Osteocyte (in vitro differentiated cells): ENCODE measurements at regions not wholly inside any gene's neighbourhood (a gene's known extent, or its start where the extent isn't known, plus 50 kb on each side); places are given as distances from the start of the nearest gene placed in this dataset.

ENCODE experiments used
- DNase-seq: peaks from one replicate; pipeline ENCODE4 v3.0.0; 2021; ENCODE audit warnings: mixed read lengths; ENCODE audit not compliant: unreplicated experiment; ENCODE audit errors: extremely low spot score
- H3K27ac Mint-ChIP-seq: one replicate; pipeline ENCODE4 v1.8.0; 2021; ENCODE audit warnings: mild to moderate bottlenecking, mixed read lengths; ENCODE audit not compliant: unreplicated experiment
- H3K27me3 Mint-ChIP-seq: one replicate; pipeline ENCODE4 v1.8.0; 2021; ENCODE audit warnings: mixed read lengths; ENCODE audit not compliant: unreplicated experiment
- H3K36me3 Mint-ChIP-seq: one replicate; pipeline ENCODE4 v1.8.0; 2021; ENCODE audit warnings: mixed read lengths; ENCODE audit not compliant: unreplicated experiment
- H3K4me1 Mint-ChIP-seq: one replicate; pipeline ENCODE4 v1.8.0; 2021; ENCODE audit warnings: mixed read lengths; ENCODE audit not compliant: unreplicated experiment
- H3K4me3 Mint-ChIP-seq: one replicate; pipeline ENCODE4 v1.8.0; 2021; ENCODE audit warnings: mild to moderate bottlenecking, moderate library complexity, mixed read lengths; ENCODE audit not compliant: unreplicated experiment
- H3K9me3 Mint-ChIP-seq: one replicate; pipeline ENCODE4 v1.8.0; 2021; ENCODE audit warnings: mixed read lengths; ENCODE audit not compliant: unreplicated experiment
- CTCF ChIP-seq: fragments of 200-600 bp; sonication (generic); IDR thresholded peaks from 2 replicates; pipeline ENCODE4 v1.5.0; 2021; ENCODE audit warnings: antibody characterized with exemption, mild to moderate bottlenecking, moderate library complexity

GRCh38 chr4:141524116-141524515 is 112.3 kb upstream of the IL15 start:
- H3K36me3 Mint-ChIP-seq, result no peaks in the 10 kb centered on the region
- peaks cover 18% of the 10 kb centered on the region for H3K9me3 Mint-ChIP-seq
- DNase-seq, result no peak
- H3K4me1 Mint-ChIP-seq, result peaks cover 14% of the 10 kb centered on the region
- no peak overlapping the region for H3K4me3 Mint-ChIP-seq
- H3K27me3 Mint-ChIP-seq, result no peaks in the 10 kb centered on the region
- TF ChIP-seq CTCF, result no peak
- peak overlapping the region; percentile 8 for H3K27ac Mint-ChIP-seq

GRCh38 chr4:141524841-141525240 is 111.5 kb upstream of the IL15 start:
- peaks cover 13% of the 10 kb centered on the region for H3K4me1 Mint-ChIP-seq
- no peak for TF ChIP-seq CTCF
- no peak overlapping the region for H3K27ac Mint-ChIP-seq
- H3K27me3 Mint-ChIP-seq, result no peaks in the 10 kb centered on the region
- H3K9me3 Mint-ChIP-seq, result peaks cover 18% of the 10 kb centered on the region
- H3K36me3 Mint-ChIP-seq, result no peaks in the 10 kb centered on the region
- no peak for DNase-seq
- no peak overlapping the region for H3K4me3 Mint-ChIP-seq

- Mint-ChIP-seq H3K27ac (no peak overlapping the region), H3K36me3 (peaks cover 2% of the 10 kb centered on the region), H3K4me3 (no peak overlapping the region), H3K9me3 (peaks cover 39% of the 10 kb centered on the region), H3K4me1 (peaks cover 3% of the 10 kb centered on the region), H3K27me3 (no peaks in the 10 kb centered on the region)
- no peak for DNase-seq
- TF ChIP-seq CTCF, result no peak
These were observed 105.8 kb upstream of the IL15 start for GRCh38 chr4:141530627-141531026.

GRCh38 chr4:141534985-141535384 is 101.4 kb upstream of the IL15 start:
- DNase-seq, result no peak
- no peaks in the 10 kb centered on the region for H3K27me3 Mint-ChIP-seq
- peaks cover 3% of the 10 kb centered on the region for H3K4me1 Mint-ChIP-seq
- peaks cover 2% of the 10 kb centered on the region for H3K36me3 Mint-ChIP-seq
- TF ChIP-seq CTCF, result no peak
- no peak overlapping the region for H3K27ac Mint-ChIP-seq
- H3K9me3 Mint-ChIP-seq, result peaks cover 34% of the 10 kb centered on the region
- H3K4me3 Mint-ChIP-seq, result no peak overlapping the region

GRCh38 chr4:141538001-141538400 is 98.4 kb upstream of the IL15 start:
- Mint-ChIP-seq H3K4me3 (no peak overlapping the region), H3K27ac (no peak overlapping the region), H3K4me1 (peaks cover 15% of the 10 kb centered on the region), H3K27me3 (no peaks in the 10 kb centered on the region), H3K36me3 (peaks cover 2% of the 10 kb centered on the region), H3K9me3 (peaks cover 30% of the 10 kb centered on the region)
- no peak for TF ChIP-seq CTCF
- no peak for DNase-seq
